Stimulated activated CD4-positive, alpha-beta T cell treated with anti-CD3 and anti-CD28 coated beads, Interleukin-4, amount 100 ng/mL, for 24 hours (primary cell): ENCODE measurements at regions not wholly inside any gene's neighbourhood (a gene's known extent, or its start where the extent isn't known, plus 50 kb on each side); places are given as distances from the start of the nearest gene placed in this dataset.
"Not testable (repeated sequence)": the region's sequence is repeated elsewhere in the genome, so short reads cannot be mapped to it uniquely, and the experiment has no call there.

Experiments used
- DNase-seq: peaks from one replicate; pipeline ENCODE4 v3.0.0-alpha.2; 2020

GRCh38 chr13:58202099-58202498, 570.6 kb downstream of the PCDH17 start:
- no peak for DNase-seq

GRCh38 chr13:58207501-58207900, 576.0 kb downstream of the PCDH17 start:
- no peak for DNase-seq

- DNase-seq: no peak
Observed at GRCh38 chr13:58235454-58235853, 603.9 kb downstream of the PCDH17 start.

GRCh38 chr13:58238972-58239773, 607.6 kb downstream of the PCDH17 start:
- no peak for DNase-seq

GRCh38 chr13:58239774-58240268, 608.3 kb downstream of the PCDH17 start:
- no peak for DNase-seq

- no peak for DNase-seq
Observed at GRCh38 chr13:58247080-58247479, 615.5 kb downstream of the PCDH17 start.

- no peak for DNase-seq
Observed at GRCh38 chr13:58254943-58255342, 623.4 kb downstream of the PCDH17 start.

GRCh38 chr13:58266271-58266670, 634.7 kb downstream of the PCDH17 start:
- DNase-seq: no peak

- no peak for DNase-seq
Observed at GRCh38 chr13:58298556-58299135, 667.1 kb downstream of the PCDH17 start.

- DNase-seq: no peak
Observed at GRCh38 chr13:58300224-58300623, 668.7 kb downstream of the PCDH17 start.

- no peak for DNase-seq
Observed at GRCh38 chr13:58300974-58301681, 669.6 kb downstream of the PCDH17 start.

- no peak for DNase-seq
Observed at GRCh38 chr13:58302349-58302748, 670.8 kb downstream of the PCDH17 start.

- DNase-seq: no peak
Observed at GRCh38 chr13:58306062-58306461, 674.5 kb downstream of the PCDH17 start.

- DNase-seq: no peak
Observed at GRCh38 chr13:58313219-58313618, 681.7 kb downstream of the PCDH17 start.

- DNase-seq: no peak
Observed at GRCh38 chr13:58318495-58319167, 687.1 kb downstream of the PCDH17 start.

- no peak for DNase-seq
Observed at GRCh38 chr13:58324161-58324560, 692.6 kb downstream of the PCDH17 start.

GRCh38 chr13:58329746-58330145, 698.2 kb downstream of the PCDH17 start:
- DNase-seq: no peak

GRCh38 chr13:58340895-58341294, 709.4 kb downstream of the PCDH17 start:
- no peak for DNase-seq

GRCh38 chr13:58341318-58341717, 709.8 kb downstream of the PCDH17 start:
- DNase-seq: no peak

GRCh38 chr13:58343076-58343475, 711.5 kb downstream of the PCDH17 start:
- DNase-seq: no peak

GRCh38 chr13:58352100-58352499, 720.6 kb downstream of the PCDH17 start:
- not testable (repeated sequence) for DNase-seq

GRCh38 chr13:58369936-58370335, 738.4 kb downstream of the PCDH17 start:
- no peak for DNase-seq

- DNase-seq: no peak
Observed at GRCh38 chr13:58376349-58376748, 744.8 kb downstream of the PCDH17 start.
